GM12874 (cell line): ENCODE measurements at regions not wholly inside any gene's neighbourhood (a gene's known extent, or its start where the extent isn't known, plus 50 kb on each side); places are given as distances from the start of the nearest gene placed in this dataset.

Experiments
- CTCF ChIP-seq: IDR thresholded peaks from 2 replicates; pipeline ENCODE4 v1.5.1; 2011; ENCODE audit warnings: low read depth, mild to moderate bottlenecking, control low read depth, low read length, moderate library complexity; ENCODE audit not compliant: insufficient read depth

DNA sequence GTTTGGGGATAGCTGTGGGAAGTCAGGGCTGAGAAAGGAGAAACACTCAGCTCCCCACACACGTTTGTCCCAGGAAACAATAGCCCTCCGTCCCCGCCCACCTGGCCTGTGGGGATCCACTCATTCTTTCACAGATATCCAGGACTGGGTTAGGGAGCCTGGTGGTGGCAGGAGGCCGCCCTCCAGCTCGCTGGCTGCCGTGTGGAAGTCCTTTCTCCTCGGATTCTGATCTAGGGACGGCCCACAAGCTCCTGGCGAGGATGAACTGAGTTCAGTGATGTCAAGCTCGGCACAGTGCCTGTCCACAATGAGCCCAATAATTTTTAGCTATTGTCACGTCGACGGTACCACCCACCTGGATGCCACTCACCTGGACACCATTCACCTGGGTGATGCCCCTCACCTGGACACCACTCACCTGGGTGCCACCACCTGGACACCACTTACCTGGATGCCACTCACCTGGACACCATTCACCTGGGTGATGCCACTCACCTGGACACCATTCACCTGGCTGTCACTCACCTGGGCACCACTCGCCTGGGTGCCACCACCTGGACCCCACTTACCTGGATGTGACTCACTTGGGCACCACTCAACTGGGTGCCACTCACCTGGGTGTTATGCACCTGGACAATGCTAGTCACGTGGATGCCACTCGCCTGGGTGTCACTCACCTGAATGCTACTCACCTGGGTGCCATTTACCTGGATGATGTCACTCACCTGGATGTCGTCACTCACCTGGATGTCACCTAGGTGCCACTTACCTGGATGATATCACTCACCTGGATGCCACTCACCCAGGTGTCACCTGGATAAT is 172.5 kb upstream of the FOXF1 start:
- no peak for TF ChIP-seq CTCF

GRCh38 chr16:86338403-86339115 is 171.8 kb upstream of the FOXF1 start:
- TF ChIP-seq CTCF = no peak

- no peak for TF ChIP-seq CTCF
Measured at GRCh38 chr16:86342161-86342834, 168.0 kb upstream of the FOXF1 start.

DNA sequence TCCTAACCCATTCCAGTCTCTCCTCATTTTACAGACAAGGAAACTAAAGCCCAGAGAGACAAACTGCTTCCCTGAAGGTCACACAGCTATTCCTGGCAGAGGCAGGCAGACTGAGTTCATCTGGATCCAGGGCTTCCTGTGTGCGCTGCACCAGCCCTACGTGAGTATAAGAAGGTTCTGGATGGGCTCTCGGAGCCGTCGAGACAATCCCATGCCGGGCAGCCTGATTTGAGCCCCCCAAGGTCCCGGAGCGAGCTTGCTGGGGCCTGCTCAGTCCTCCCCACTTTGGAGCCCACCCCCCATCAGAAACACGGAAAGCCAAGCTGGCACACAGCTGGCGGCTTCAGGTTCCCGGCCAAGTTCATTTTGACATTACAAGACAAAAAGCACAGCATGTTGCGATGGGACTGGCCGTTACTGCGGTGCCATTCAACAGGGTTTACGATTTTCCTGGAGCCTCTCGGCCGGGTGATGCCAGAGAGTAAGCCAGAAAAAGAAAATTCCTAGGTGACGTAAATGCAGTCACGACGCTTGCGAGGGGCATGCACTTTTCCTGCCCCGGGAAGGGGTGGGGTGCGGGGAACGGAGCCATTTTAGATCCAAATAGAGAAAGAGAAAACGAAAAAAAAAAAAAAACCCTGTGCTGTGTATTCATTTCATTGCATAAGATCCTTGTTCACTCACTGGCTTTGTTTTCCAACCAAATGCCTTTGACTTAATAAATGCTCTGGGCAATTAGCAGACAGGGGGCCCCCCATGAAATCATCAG is 167.1 kb upstream of the FOXF1 start:
- TF ChIP-seq CTCF = no peak

GRCh38 chr16:86343796-86344585 is 166.3 kb upstream of the FOXF1 start:
- TF ChIP-seq CTCF = no peak

DNA sequence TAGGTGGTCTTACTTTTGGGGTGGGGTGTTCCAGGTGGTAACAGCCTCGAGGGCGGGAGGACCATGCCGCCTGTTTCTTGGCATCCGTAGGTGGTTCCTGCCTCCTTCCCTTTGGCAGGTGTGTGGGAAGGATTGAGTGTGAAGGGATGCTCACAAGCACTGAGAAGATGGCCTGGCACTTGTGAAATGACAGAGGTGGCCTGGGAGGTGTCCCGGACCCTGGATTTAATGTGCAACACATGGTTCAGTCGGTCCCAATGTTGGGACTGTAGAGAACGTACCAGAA is 165.8 kb upstream of the FOXF1 start:
- TF ChIP-seq CTCF = no peak
